Panc1 (cell line): ENCODE measurements at regions not wholly inside any gene's neighbourhood (a gene's known extent, or its start where the extent isn't known, plus 50 kb on each side); places are given as distances from the start of the nearest gene placed in this dataset.

ENCODE experiments used
- ATAC-seq: fragments of 200-7000 bp; cut with Tn5 transposase; 2 replicates; pipeline ENCODE4 v1.9.1; 2020; ENCODE audit warnings: mild to moderate bottlenecking, moderate library complexity
- BruUV-seq: library from RNA; stranded (reverse); fragments of 400-500 nt; replicated peaks from 2 replicates; lab custom pipeline; 2021; lab: Mats Ljungman, UMichigan
- CTCF ChIA-PET: fragments of 300-600 bp; sonication (Branson Sonifier 250); formaldehyde crosslinking; loops from one replicate; lab custom pipeline; 2022; ENCODE audit warnings: antibody characterized with exemption; lab: Charles Lee
- POLR2A ChIA-PET: fragments of 300-600 bp; sonication (Branson Sonifier 250); formaldehyde crosslinking; loops from one replicate; lab custom pipeline; 2022; ENCODE audit warnings: antibody characterized with exemption; lab: Charles Lee
- DNase-seq: peaks from one replicate; pipeline ENCODE4 v3.0.0-alpha.2; 2010; ENCODE audit warnings: low read depth, low spot score
- H3K27ac ChIP-seq: 2 replicates; pipeline ENCODE4 v1.5.1; 2011; ENCODE audit warnings: mild to moderate bottlenecking, low read length, inconsistent platforms
- H3K27me3 ChIP-seq: fragments of 200-500 bp; sonication (Bioruptor generic); 2 replicates; pipeline ENCODE4 v1.6.0; 2014; ENCODE audit warnings: low read length, inconsistent platforms; ENCODE audit not compliant: control insufficient read depth, insufficient read depth
- H3K36me3 ChIP-seq: fragments of 200-500 bp; sonication (Bioruptor generic); 2 replicates; pipeline ENCODE4 v1.5.1; 2014; ENCODE audit warnings: inconsistent platforms, mild to moderate bottlenecking, low read length, moderate library complexity; ENCODE audit not compliant: control insufficient read depth, insufficient read depth
- H3K4me1 ChIP-seq: 2 replicates; pipeline ENCODE4 v1.5.1; 2011; ENCODE audit warnings: inconsistent platforms, mild to moderate bottlenecking, low read length, moderate library complexity; ENCODE audit not compliant: control insufficient read depth, insufficient read depth
- H3K4me3 ChIP-seq, 2 experiments: 2 replicates each; pipeline ENCODE4 v1.5.1; 2011 to 2012; ENCODE audit warnings: low read depth in 2 of 2, low read length in 2 of 2, mild to moderate bottlenecking in 2 of 2, inconsistent platforms in 1 of 2, moderate library complexity in 1 of 2
- H3K9me3 ChIP-seq: fragments of 200-500 bp; sonication (Bioruptor generic); 2 replicates; pipeline ENCODE4 v1.5.1; 2014; ENCODE audit warnings: low read depth, mild to moderate bottlenecking, inconsistent platforms, low read length, moderate library complexity; ENCODE audit not compliant: control insufficient read depth, insufficient read depth
- CTCF ChIP-seq: fragments of 450-650 bp; IDR thresholded peaks from 2 replicates; pipeline ENCODE4 v1.5.1; 2017; ENCODE audit warnings: mild to moderate bottlenecking
- POLR2AphosphoS5 ChIP-seq: IDR thresholded peaks from 2 replicates; pipeline ENCODE4 v1.6.1; 2012; ENCODE audit warnings: mild to moderate bottlenecking, low read depth, low read length, moderate library complexity
- REST ChIP-seq, 2 experiments: IDR thresholded peaks; 2 replicates each; pipeline ENCODE4 v1.6.1; 2011 to 2012; ENCODE audit warnings: low read depth in 2 of 2, control low read depth in 1 of 2, low read length in 1 of 2, mild to moderate bottlenecking in 1 of 2, moderate library complexity in 1 of 2; ENCODE audit not compliant: insufficient read depth in 1 of 2
- SIN3A ChIP-seq: IDR thresholded peaks from 2 replicates; pipeline ENCODE4 v1.6.1; 2012; ENCODE audit warnings: low read depth, mild to moderate bottlenecking, low read length, moderate library complexity, borderline replicate concordance; ENCODE audit not compliant: insufficient read depth
- TCF7L2 ChIP-seq: IDR thresholded peaks from 2 replicates; pipeline ENCODE4 v1.6.1; 2011; ENCODE audit warnings: mild to moderate bottlenecking, low read depth, low read length, inconsistent platforms
- in situ Hi-C: cut with HindIII; loops from 2 replicates; pipeline ENCODE4 v1.10.0; 2016; ENCODE audit warnings: low sequenced_read_pairs, low pct_unique_long_range_greater_than_20kb
- intact Hi-C: fragments of 100-400 bp; cut with micrococcal nuclease; formaldehyde crosslinking; loops from one replicate; pipeline ENCODE4 v1.10.0; 2022; ENCODE audit not compliant: unreplicated experiment

GRCh38 chr12:34391771-34392581 lies 369.7 kb downstream of the ALG10 start:
- intact Hi-C loops (no loop called here), in situ Hi-C loops (no loop called here)
- Histone ChIP-seq H3K9me3 (no peaks in the 10 kb centered on the region), H3K27me3 (peaks cover 20% of the 10 kb centered on the region; the same call in 1 of the 2 replicates), H3K4me3 (0 out of 4 replicates have a peak overlapping the region, but pooled peaks of 1 of the 2 experiments have one; percentile 6), H3K36me3 (no peaks in the 10 kb centered on the region), H3K4me1 (no peaks in the 10 kb centered on the region), H3K27ac (no peak overlapping the region)
- ChIA-PET CTCF (no interaction called here), POLR2A (no interaction called here)
- ATAC-seq, result no peak
- no peak for DNase-seq
- no peak for TF ChIP-seq CTCF
- no peak for TF ChIP-seq SIN3A
- no peak for TF ChIP-seq REST (IDR thresholded peaks at IDR 0.05; ENCODE audit: insufficient read depth in 1 of 2, low read depth in 2 of 2, low read length in 1 of 2)
- no peak for TF ChIP-seq POLR2AphosphoS5
- no TSS peak for BruUV-seq

- Histone ChIP-seq H3K9me3 (no peaks in the 10 kb centered on the region), H3K27ac (no peak overlapping the region), H3K4me1 (no peaks in the 10 kb centered on the region), H3K36me3 (no peaks in the 10 kb centered on the region), H3K27me3 (peaks cover 20% of the 10 kb centered on the region; the same call in 1 of the 2 replicates), H3K4me3 (no peak overlapping the region)
- TF ChIP-seq REST (IDR thresholded peaks at IDR 0.05; ENCODE audit: insufficient read depth in 1 of 2, low read depth in 2 of 2, low read length in 1 of 2) (no peak), TCF7L2 (no peak), POLR2AphosphoS5 (no peak), SIN3A (no peak)
- ATAC-seq, result no peak
- ChIA-PET POLR2A (no interaction called here), CTCF (no interaction called here)
- intact Hi-C loops (no loop called here), in situ Hi-C loops (no loop called here)
- BruUV-seq, result no TSS peak
- no peak for DNase-seq
These were observed 370.4 kb downstream of the ALG10 start for GRCh38 chr12:34392741-34393085.
